Activated naive CD4-positive, alpha-beta T cell treated with anti-CD3 and anti-CD28 coated beads, Interleukin-2, amount 50 U/mL, for 24 hours (primary cell): ENCODE measurements at regions not wholly inside any gene's neighbourhood (a gene's known extent, or its start where the extent isn't known, plus 50 kb on each side); places are given as distances from the start of the nearest gene placed in this dataset.

Experiments used
- H3K27ac Mint-ChIP-seq: one replicate; pipeline ENCODE4 v1.8.0; 2021; ENCODE audit warnings: mild to moderate bottlenecking, mixed read lengths
- H3K27me3 Mint-ChIP-seq: one replicate; pipeline ENCODE4 v1.8.0; 2021; ENCODE audit warnings: mixed read lengths
- H3K36me3 Mint-ChIP-seq: one replicate; pipeline ENCODE4 v1.8.0; 2021; ENCODE audit warnings: mixed read lengths
- H3K4me1 Mint-ChIP-seq: one replicate; pipeline ENCODE4 v1.8.0; 2021; ENCODE audit warnings: mixed read lengths
- H3K4me3 Mint-ChIP-seq: one replicate; pipeline ENCODE4 v1.8.0; 2021; ENCODE audit warnings: mild to moderate bottlenecking, mixed read lengths
- H3K9me3 Mint-ChIP-seq: one replicate; pipeline ENCODE4 v1.8.0; 2021; ENCODE audit warnings: mixed read lengths

GRCh38 chr1:87715052-87715451 lies 386.4 kb downstream of the LMO4 start:
- Mint-ChIP-seq H3K9me3 (peaks cover 4% of the 10 kb centered on the region), H3K36me3 (no peaks in the 10 kb centered on the region), H3K4me1 (no peaks in the 10 kb centered on the region)

GRCh38 chr1:87715471-87715870 lies 386.8 kb downstream of the LMO4 start:
- Mint-ChIP-seq H3K9me3 (peaks cover under 1% of the 10 kb centered on the region), H3K4me3 (no peak overlapping the region), H3K27me3 (no peaks in the 10 kb centered on the region), H3K27ac (peak overlapping the region; percentile 19), H3K4me1 (no peaks in the 10 kb centered on the region), H3K36me3 (no peaks in the 10 kb centered on the region)

More at GRCh38 chr1:87715052-87715451, 386.4 kb downstream of the LMO4 start:
- Mint-ChIP-seq H3K27ac (no peak overlapping the region), H3K4me3 (no peak overlapping the region), H3K27me3 (no peaks in the 10 kb centered on the region)

GRCh38 chr1:87717157-87717670 lies 388.5 kb downstream of the LMO4 start:
- no peaks in the 10 kb centered on the region for H3K4me1 Mint-ChIP-seq

GRCh38 chr1:87718241-87718950 lies 389.7 kb downstream of the LMO4 start:
- Mint-ChIP-seq H3K4me1 (no peaks in the 10 kb centered on the region), H3K27me3 (no peaks in the 10 kb centered on the region), H3K36me3 (no peaks in the 10 kb centered on the region), H3K27ac (no peak overlapping the region), H3K9me3 (no peaks in the 10 kb centered on the region), H3K4me3 (no peak overlapping the region)

More at GRCh38 chr1:87717157-87717670, 388.5 kb downstream of the LMO4 start:
- no peak overlapping the region for H3K27ac Mint-ChIP-seq
- no peaks in the 10 kb centered on the region for H3K9me3 Mint-ChIP-seq
- H3K4me3 Mint-ChIP-seq, result no peak overlapping the region
- H3K36me3 Mint-ChIP-seq, result no peaks in the 10 kb centered on the region
- no peaks in the 10 kb centered on the region for H3K27me3 Mint-ChIP-seq

GRCh38 chr1:87719658-87720057 lies 391.0 kb downstream of the LMO4 start:
- Mint-ChIP-seq H3K27me3 (no peaks in the 10 kb centered on the region), H3K36me3 (no peaks in the 10 kb centered on the region), H3K9me3 (no peaks in the 10 kb centered on the region), H3K4me1 (no peaks in the 10 kb centered on the region), H3K4me3 (no peak overlapping the region), H3K27ac (no peak overlapping the region)

GRCh38 chr1:87720561-87720960 lies 391.9 kb downstream of the LMO4 start:
- H3K4me1 Mint-ChIP-seq, result no peaks in the 10 kb centered on the region
- no peaks in the 10 kb centered on the region for H3K9me3 Mint-ChIP-seq
- no peak overlapping the region for H3K4me3 Mint-ChIP-seq
- no peaks in the 10 kb centered on the region for H3K27me3 Mint-ChIP-seq
- no peak overlapping the region for H3K27ac Mint-ChIP-seq
- no peaks in the 10 kb centered on the region for H3K36me3 Mint-ChIP-seq

- H3K4me1 Mint-ChIP-seq, result no peaks in the 10 kb centered on the region
- no peak overlapping the region for H3K4me3 Mint-ChIP-seq
- no peaks in the 10 kb centered on the region for H3K27me3 Mint-ChIP-seq
- H3K36me3 Mint-ChIP-seq, result no peaks in the 10 kb centered on the region
- H3K27ac Mint-ChIP-seq, result no peak overlapping the region
- no peaks in the 10 kb centered on the region for H3K9me3 Mint-ChIP-seq
Observed at GRCh38 chr1:87723193-87723592, 394.5 kb downstream of the LMO4 start.

GRCh38 chr1:87728169-87728568 lies 399.5 kb downstream of the LMO4 start:
- Mint-ChIP-seq H3K36me3 (no peaks in the 10 kb centered on the region), H3K4me1 (no peaks in the 10 kb centered on the region), H3K27me3 (peaks cover 5% of the 10 kb centered on the region), H3K4me3 (no peak overlapping the region), H3K9me3 (no peaks in the 10 kb centered on the region), H3K27ac (no peak overlapping the region)

GRCh38 chr1:87730274-87731216 lies 401.9 kb downstream of the LMO4 start:
- H3K4me1 Mint-ChIP-seq, result no peaks in the 10 kb centered on the region
- peaks cover 10% of the 10 kb centered on the region for H3K27me3 Mint-ChIP-seq
- H3K4me3 Mint-ChIP-seq, result no peak overlapping the region
- H3K9me3 Mint-ChIP-seq, result no peaks in the 10 kb centered on the region
- no peak overlapping the region for H3K27ac Mint-ChIP-seq
- H3K36me3 Mint-ChIP-seq, result no peaks in the 10 kb centered on the region

- Mint-ChIP-seq H3K27me3 (peaks cover 13% of the 10 kb centered on the region), H3K27ac (no peak overlapping the region), H3K4me1 (no peaks in the 10 kb centered on the region), H3K36me3 (no peaks in the 10 kb centered on the region), H3K9me3 (peaks cover 4% of the 10 kb centered on the region), H3K4me3 (no peak overlapping the region)
Observed at GRCh38 chr1:87733386-87733785, 404.7 kb downstream of the LMO4 start.

- no peak overlapping the region for H3K4me3 Mint-ChIP-seq
Observed at GRCh38 chr1:87735750-87736149, 407.1 kb downstream of the LMO4 start.

GRCh38 chr1:87739141-87739540 lies 410.5 kb downstream of the LMO4 start:
- no peak overlapping the region for H3K27ac Mint-ChIP-seq
- no peaks in the 10 kb centered on the region for H3K36me3 Mint-ChIP-seq
- peaks cover 10% of the 10 kb centered on the region for H3K27me3 Mint-ChIP-seq
- H3K4me1 Mint-ChIP-seq, result no peaks in the 10 kb centered on the region
- no peak overlapping the region for H3K4me3 Mint-ChIP-seq
- peaks cover 5% of the 10 kb centered on the region for H3K9me3 Mint-ChIP-seq

More at GRCh38 chr1:87735750-87736149, 407.1 kb downstream of the LMO4 start:
- H3K27me3 Mint-ChIP-seq, result peaks cover 15% of the 10 kb centered on the region
- peaks cover 5% of the 10 kb centered on the region for H3K9me3 Mint-ChIP-seq
- no peaks in the 10 kb centered on the region for H3K4me1 Mint-ChIP-seq
- no peak overlapping the region for H3K27ac Mint-ChIP-seq
- no peaks in the 10 kb centered on the region for H3K36me3 Mint-ChIP-seq

- no peaks in the 10 kb centered on the region for H3K36me3 Mint-ChIP-seq
- peaks cover 5% of the 10 kb centered on the region for H3K9me3 Mint-ChIP-seq
- no peak overlapping the region for H3K4me3 Mint-ChIP-seq
- H3K27ac Mint-ChIP-seq, result no peak overlapping the region
- peaks cover 9% of the 10 kb centered on the region for H3K27me3 Mint-ChIP-seq
- H3K4me1 Mint-ChIP-seq, result no peaks in the 10 kb centered on the region
Observed at GRCh38 chr1:87739704-87740103, 411.0 kb downstream of the LMO4 start.

- H3K9me3 Mint-ChIP-seq, result peaks cover 2% of the 10 kb centered on the region
Observed at GRCh38 chr1:87743256-87743655, 414.6 kb downstream of the LMO4 start.

GRCh38 chr1:87744056-87744455 lies 415.4 kb downstream of the LMO4 start:
- Mint-ChIP-seq H3K27me3 (peaks cover 3% of the 10 kb centered on the region), H3K36me3 (no peaks in the 10 kb centered on the region), H3K9me3 (no peaks in the 10 kb centered on the region), H3K27ac (no peak overlapping the region), H3K4me1 (no peaks in the 10 kb centered on the region), H3K4me3 (no peak overlapping the region)

More at GRCh38 chr1:87743256-87743655, 414.6 kb downstream of the LMO4 start:
- Mint-ChIP-seq H3K27ac (no peak overlapping the region), H3K4me1 (no peaks in the 10 kb centered on the region), H3K4me3 (no peak overlapping the region), H3K36me3 (no peaks in the 10 kb centered on the region), H3K27me3 (peaks cover 3% of the 10 kb centered on the region)

- H3K4me3 Mint-ChIP-seq, result no peak overlapping the region
- no peaks in the 10 kb centered on the region for H3K9me3 Mint-ChIP-seq
- no peaks in the 10 kb centered on the region for H3K36me3 Mint-ChIP-seq
- no peak overlapping the region for H3K27ac Mint-ChIP-seq
- H3K27me3 Mint-ChIP-seq, result peaks cover 3% of the 10 kb centered on the region
- no peaks in the 10 kb centered on the region for H3K4me1 Mint-ChIP-seq
Observed at GRCh38 chr1:87744763-87745162, 416.1 kb downstream of the LMO4 start.
